SKM-1 (cell line): ENCODE measurements at regions not wholly inside any gene's neighbourhood (a gene's known extent, or its start where the extent isn't known, plus 50 kb on each side); places are given as distances from the start of the nearest gene placed in this dataset.

Source experiments
- DNase-seq: peaks from one replicate; lab custom pipeline; 2025; ENCODE audit not compliant: unreplicated experiment; lab: John Stamatoyannopoulos, UW

GRCh38 chr19:30757104-30757836 lies 385.1 kb downstream of the ZNF536 start:
- no peak for DNase-seq

GRCh38 chr19:30755581-30755980 lies 383.4 kb downstream of the ZNF536 start:
- DNase-seq = no peak

GRCh38 chr19:30754162-30754561 lies 382.0 kb downstream of the ZNF536 start:
- no peak for DNase-seq

- no peak for DNase-seq
Measured at GRCh38 chr19:30752876-30753275, 380.7 kb downstream of the ZNF536 start.

- no peak for DNase-seq
Measured at GRCh38 chr19:30752201-30752600, 380.0 kb downstream of the ZNF536 start.

GRCh38 chr19:30745476-30745985 lies 373.3 kb downstream of the ZNF536 start:
- no peak for DNase-seq

- DNase-seq = no peak
Measured at GRCh38 chr19:30744741-30745475, 372.7 kb downstream of the ZNF536 start.

GRCh38 chr19:30743702-30744101 lies 371.5 kb downstream of the ZNF536 start:
- no peak for DNase-seq

GRCh38 chr19:30743011-30743410 lies 370.8 kb downstream of the ZNF536 start:
- no peak for DNase-seq

GRCh38 chr19:30742406-30742938 lies 370.3 kb downstream of the ZNF536 start:
- DNase-seq = no peak

GRCh38 chr19:30741566-30741965 lies 369.4 kb downstream of the ZNF536 start:
- DNase-seq = no peak

- no peak for DNase-seq
Measured at GRCh38 chr19:30739394-30739793, 367.2 kb downstream of the ZNF536 start.

GRCh38 chr19:30738047-30738446 lies 365.9 kb downstream of the ZNF536 start:
- no peak for DNase-seq

GRCh38 chr19:30734669-30735068 lies 362.5 kb downstream of the ZNF536 start:
- no peak for DNase-seq

GRCh38 chr19:30733826-30734550 lies 361.8 kb downstream of the ZNF536 start:
- no peak for DNase-seq

GRCh38 chr19:30731591-30731990 lies 359.4 kb downstream of the ZNF536 start:
- no peak for DNase-seq

- DNase-seq = no peak
Measured at GRCh38 chr19:30729451-30729850, 357.3 kb downstream of the ZNF536 start.

GRCh38 chr19:30722761-30723160 lies 350.6 kb downstream of the ZNF536 start:
- DNase-seq = no peak

- no peak for DNase-seq
Measured at GRCh38 chr19:30722186-30722585, 350.0 kb downstream of the ZNF536 start.

- no peak for DNase-seq
Measured at GRCh38 chr19:30719999-30720345, 347.8 kb downstream of the ZNF536 start.

GRCh38 chr19:30719189-30719998 lies 347.2 kb downstream of the ZNF536 start:
- DNase-seq = no peak
